H1 (cell line): ENCODE measurements at regions not wholly inside any gene's neighbourhood (a gene's known extent, or its start where the extent isn't known, plus 50 kb on each side); places are given as distances from the start of the nearest gene placed in this dataset.

Experiments used
- ASH2L ChIP-seq: fragments of 200-600, 300-600 bp; sonication (generic); IDR thresholded peaks from one replicate; pipeline ENCODE4 v1.7.1; 2017; ENCODE audit warnings: low read length
- GTF2F1 ChIP-seq: IDR thresholded peaks from 2 replicates; pipeline ENCODE4 v1.6.1; 2012; ENCODE audit warnings: low read depth, low read length, improper control_type of control experiment, borderline replicate concordance
- SIN3A ChIP-seq, 2 experiments: IDR thresholded peaks in 1 of 2; conservative IDR thresholded peaks in 1 of 2; 2 replicates each; pipeline ENCODE4 v1.6.1; 2011 to 2012; ENCODE audit warnings: low read length in 2 of 2, improper control_type of control experiment in 1 of 2, low read depth in 1 of 2, mild to moderate bottlenecking in 1 of 2

DNA sequence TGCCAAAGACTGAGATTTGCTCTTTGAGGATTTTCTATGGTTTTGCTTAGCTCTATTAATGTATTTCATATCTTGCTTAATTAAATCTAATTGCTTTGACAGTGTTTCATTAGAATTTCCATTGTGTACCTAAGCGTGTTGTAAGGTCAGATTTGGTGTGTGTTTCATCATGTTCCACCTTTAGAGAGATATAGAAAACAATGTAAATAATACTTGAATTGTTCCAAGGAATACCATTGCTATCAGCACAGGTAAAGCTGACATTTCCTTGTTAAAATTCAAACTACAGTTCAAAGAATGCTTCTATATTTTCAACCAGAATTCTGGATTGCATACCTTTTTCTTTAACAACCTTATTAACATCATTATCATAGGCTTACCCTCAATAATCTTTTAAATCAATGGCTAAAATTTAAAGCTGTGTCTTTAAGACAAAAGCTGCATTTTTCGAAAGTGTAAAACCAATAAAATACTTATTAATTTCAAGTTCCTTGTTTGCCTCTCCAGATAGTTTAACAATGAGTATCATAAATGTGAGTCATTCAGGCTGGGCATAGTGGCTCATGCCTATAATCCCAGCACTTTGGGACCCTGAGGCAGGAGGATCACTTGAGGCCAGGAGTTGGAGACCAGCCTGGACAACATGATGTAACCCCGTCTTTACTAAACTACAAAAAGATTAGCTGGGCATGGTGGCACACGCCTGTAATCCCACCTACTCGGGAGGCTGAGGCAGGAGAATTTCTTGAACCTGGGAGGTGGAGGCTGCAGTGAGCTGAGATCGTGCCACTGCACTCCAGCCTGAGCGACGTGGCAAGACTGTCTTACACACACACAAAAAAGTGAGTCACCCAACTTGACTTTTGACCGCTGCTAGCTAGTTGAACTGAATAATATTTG lies 188.0 kb upstream of the PKDCC start (continued):
- no peak for TF ChIP-seq SIN3A (conservative IDR thresholded peaks at IDR 0.05 in 1 of 2, IDR thresholded peaks at IDR 0.05 in 1 of 2; ENCODE audit: low read depth in 1 of 2, low read length in 2 of 2)
- TF ChIP-seq ASH2L, result no peak
- no peak for TF ChIP-seq GTF2F1
